ENCODE measurements at regions not wholly inside any gene's neighbourhood (a gene's known extent, or its start where the extent isn't known, plus 50 kb on each side); places are given as distances from the start of the nearest gene placed in this dataset.
A peak's percentile ranks its signal among the peaks of the same experiment; 100 is the strongest.
"Not testable (repeated sequence)": the region's sequence is repeated elsewhere in the genome, so short reads cannot be mapped to it uniquely, and the experiment has no call there.

DNA sequence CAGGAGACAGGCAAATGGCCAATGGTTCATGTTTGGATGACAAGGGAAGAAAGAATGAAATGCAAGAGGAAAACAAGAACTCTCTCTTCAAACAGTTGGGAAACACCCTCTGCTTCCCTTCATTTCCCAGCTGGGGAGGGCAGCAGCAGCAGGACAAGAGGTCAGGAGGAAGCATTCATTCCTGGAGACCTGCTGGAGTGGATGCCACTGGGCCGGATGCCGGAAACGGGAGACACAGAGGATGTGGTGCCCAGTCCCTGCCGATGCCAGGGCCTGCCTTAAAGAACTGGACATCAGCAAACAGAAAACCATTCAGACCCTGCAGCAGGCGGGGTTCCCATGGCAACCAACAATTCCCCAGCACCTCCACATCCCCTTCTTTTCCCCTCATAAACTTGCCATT lies 102.3 kb upstream of the ZNF648 start:
- TF ChIP-seq, protein P1, sequence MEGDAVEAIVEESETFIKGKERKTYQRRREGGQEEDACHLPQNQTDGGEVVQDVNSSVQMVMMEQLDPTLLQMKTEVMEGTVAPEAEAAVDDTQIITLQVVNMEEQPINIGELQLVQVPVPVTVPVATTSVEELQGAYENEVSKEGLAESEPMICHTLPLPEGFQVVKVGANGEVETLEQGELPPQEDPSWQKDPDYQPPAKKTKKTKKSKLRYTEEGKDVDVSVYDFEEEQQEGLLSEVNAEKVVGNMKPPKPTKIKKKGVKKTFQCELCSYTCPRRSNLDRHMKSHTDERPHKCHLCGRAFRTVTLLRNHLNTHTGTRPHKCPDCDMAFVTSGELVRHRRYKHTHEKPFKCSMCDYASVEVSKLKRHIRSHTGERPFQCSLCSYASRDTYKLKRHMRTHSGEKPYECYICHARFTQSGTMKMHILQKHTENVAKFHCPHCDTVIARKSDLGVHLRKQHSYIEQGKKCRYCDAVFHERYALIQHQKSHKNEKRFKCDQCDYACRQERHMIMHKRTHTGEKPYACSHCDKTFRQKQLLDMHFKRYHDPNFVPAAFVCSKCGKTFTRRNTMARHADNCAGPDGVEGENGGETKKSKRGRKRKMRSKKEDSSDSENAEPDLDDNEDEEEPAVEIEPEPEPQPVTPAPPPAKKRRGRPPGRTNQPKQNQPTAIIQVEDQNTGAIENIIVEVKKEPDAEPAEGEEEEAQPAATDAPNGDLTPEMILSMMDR (IDR thresholded peaks at IDR 0.05), result no peak
- Histone ChIP-seq H3K36me3 (no peaks in the 10 kb centered on the region), H3K27ac (no peak overlapping the region), H3K4me3 (no peak overlapping the region), H3K4me1 (ENCODE audit: control insufficient read depth in 1 of 2, low read depth in 2 of 2) (peaks cover 0 to 40% of the 10 kb centered on the region in 2 donors), H3K9me3 (no peaks in the 10 kb centered on the region), H3K27me3 (replicated peaks; ENCODE audit: insufficient read depth) (no peaks in the 10 kb centered on the region)
- ATAC-seq (ENCODE audit: insufficient number of reproducible peaks, low FRiP score, low read depth) (no peak), DNase-seq (ENCODE audit: low spot score) (no peak)

DNA sequence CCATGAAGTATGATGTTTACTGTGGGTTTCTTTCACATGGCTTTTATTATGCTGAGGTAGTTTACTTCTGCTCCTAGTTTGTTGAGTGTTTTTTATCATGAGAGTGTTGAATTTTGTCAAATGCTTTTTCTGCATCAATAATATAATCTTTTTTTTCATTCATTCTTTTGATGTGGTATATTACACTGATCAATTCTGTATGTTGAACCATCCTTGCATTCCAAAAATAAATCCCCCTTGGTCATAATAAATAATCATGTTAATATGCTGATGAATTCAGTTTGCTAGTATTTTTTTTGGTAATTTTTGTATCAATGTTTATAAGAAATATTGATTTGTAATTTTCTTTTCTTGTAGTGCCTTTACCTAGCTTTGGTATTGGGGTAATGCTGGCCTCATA lies 97.9 kb upstream of the ZNF648 start:
- H3K27ac ChIP-seq, result no peak overlapping the region
- H3K4me1 ChIP-seq (ENCODE audit: control insufficient read depth in 1 of 2, low read depth in 2 of 2), result peaks cover 0 to 13% of the 10 kb centered on the region in 2 donors
- ATAC-seq (ENCODE audit: insufficient number of reproducible peaks, low FRiP score, low read depth), result no peak
- no peak for DNase-seq (ENCODE audit: low spot score)
- H3K36me3 ChIP-seq, result no peaks in the 10 kb centered on the region
- H3K27me3 ChIP-seq (replicated peaks; ENCODE audit: insufficient read depth), result no peaks in the 10 kb centered on the region
- H3K9me3 ChIP-seq, result no peaks in the 10 kb centered on the region
- TF ChIP-seq, protein P1 (IDR thresholded peaks at IDR 0.05), result no peak
- H3K4me3 ChIP-seq, result no peak overlapping the region

DNA sequence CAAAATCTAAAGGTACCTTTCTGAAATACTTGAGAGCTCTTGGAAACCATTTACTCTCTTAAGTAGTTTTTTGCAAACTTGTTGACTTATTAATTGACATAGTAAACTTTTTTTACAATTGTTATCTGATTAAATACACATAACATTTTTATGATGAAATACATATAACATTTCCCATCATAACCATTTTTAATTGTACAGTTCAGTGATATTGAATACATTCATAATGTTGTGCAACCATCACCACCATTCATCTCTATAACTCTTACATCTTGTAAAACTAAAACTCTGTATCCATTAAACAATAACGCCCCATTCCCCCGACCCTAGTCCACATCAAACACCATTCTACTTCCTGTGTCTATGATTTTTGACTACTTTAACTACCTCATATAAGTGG lies 95.7 kb upstream of the ZNF648 start:
- DNase-seq (ENCODE audit: low spot score) (no peak), ATAC-seq (ENCODE audit: insufficient number of reproducible peaks, low FRiP score, low read depth) (no peak)
- TF ChIP-seq, protein P1 (IDR thresholded peaks at IDR 0.05), result no peak
- no peaks in the 10 kb centered on the region for H3K27me3 ChIP-seq (replicated peaks; ENCODE audit: insufficient read depth)
- H3K9me3 ChIP-seq, result no peaks in the 10 kb centered on the region
- H3K4me3 ChIP-seq, result no peak overlapping the region
- H3K27ac ChIP-seq, result no peak overlapping the region
- H3K36me3 ChIP-seq, result no peaks in the 10 kb centered on the region
- no peaks in the 10 kb centered on the region for H3K4me1 ChIP-seq (ENCODE audit: control insufficient read depth in 1 of 2, low read depth in 2 of 2)

DNA sequence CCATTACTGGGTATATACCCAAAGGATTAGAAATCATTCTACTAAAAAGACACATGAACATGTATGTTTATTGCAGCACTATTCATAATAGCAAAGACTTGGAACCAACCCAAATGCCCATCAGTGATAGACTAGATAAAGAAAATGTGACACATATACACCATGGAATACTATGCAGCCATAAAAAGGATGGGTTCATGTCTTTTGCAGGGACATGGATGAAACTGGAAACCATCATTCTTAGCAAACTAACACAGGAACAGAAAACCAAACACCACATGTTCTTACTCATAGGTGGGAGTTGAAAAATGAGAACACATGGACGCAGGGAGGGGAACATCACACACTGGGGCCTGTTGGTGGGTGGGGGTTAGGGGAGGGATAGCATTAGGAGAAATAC lies 92.9 kb upstream of the ZNF648 start:
- H3K36me3 ChIP-seq; H3K27ac ChIP-seq; H3K4me3 ChIP-seq; H3K4me1 ChIP-seq (ENCODE audit: control insufficient read depth in 1 of 2, low read depth in 2 of 2); H3K9me3 ChIP-seq; H3K27me3 ChIP-seq (replicated peaks; ENCODE audit: insufficient read depth); ATAC-seq (ENCODE audit: insufficient number of reproducible peaks, low FRiP score, low read depth); DNase-seq (ENCODE audit: low spot score): not testable (repeated sequence)

DNA sequence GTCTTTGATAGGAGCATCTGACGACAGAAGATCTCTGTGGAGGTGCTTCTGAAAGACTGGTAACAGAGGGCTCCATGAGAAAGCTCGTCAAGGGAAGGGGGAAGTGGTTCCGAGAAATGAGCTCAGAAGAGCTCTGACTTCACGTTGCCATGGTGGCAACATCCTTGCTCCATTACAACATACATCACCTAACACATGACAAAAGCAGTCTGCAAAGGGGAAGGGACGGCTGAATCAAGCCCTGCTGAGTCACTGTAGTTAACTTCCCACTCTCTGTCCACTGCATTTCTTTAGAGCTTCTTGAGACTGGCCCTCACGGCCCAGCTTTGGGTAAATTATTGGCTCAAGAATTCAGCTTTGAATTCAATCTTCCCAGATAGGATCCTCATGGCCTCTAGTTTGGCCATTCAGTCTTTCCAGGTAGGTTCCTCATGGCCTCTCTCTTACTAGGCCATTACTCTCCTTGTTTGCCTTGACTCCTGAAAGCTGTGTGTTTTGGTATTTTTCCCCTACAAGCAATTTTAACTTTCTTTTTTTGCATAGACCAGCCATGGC lies 88.0 kb upstream of the ZNF648 start:
- DNase-seq (ENCODE audit: low spot score) (peak; percentile 25), ATAC-seq (ENCODE audit: insufficient number of reproducible peaks, low FRiP score, low read depth) (no peak)
- no peak overlapping the region for H3K4me3 ChIP-seq
- peaks cover 8% of the 10 kb centered on the region in 2 donors for H3K4me1 ChIP-seq (ENCODE audit: control insufficient read depth in 1 of 2, low read depth in 2 of 2)
- H3K27me3 ChIP-seq (replicated peaks; ENCODE audit: insufficient read depth), result no peaks in the 10 kb centered on the region
- H3K9me3 ChIP-seq, result no peaks in the 10 kb centered on the region
- no peaks in the 10 kb centered on the region for H3K36me3 ChIP-seq
- peak overlapping the region in 1 of 2 donors; percentile 9 for H3K27ac ChIP-seq
- TF ChIP-seq, protein P1 (IDR thresholded peaks at IDR 0.05), result no peak

DNA sequence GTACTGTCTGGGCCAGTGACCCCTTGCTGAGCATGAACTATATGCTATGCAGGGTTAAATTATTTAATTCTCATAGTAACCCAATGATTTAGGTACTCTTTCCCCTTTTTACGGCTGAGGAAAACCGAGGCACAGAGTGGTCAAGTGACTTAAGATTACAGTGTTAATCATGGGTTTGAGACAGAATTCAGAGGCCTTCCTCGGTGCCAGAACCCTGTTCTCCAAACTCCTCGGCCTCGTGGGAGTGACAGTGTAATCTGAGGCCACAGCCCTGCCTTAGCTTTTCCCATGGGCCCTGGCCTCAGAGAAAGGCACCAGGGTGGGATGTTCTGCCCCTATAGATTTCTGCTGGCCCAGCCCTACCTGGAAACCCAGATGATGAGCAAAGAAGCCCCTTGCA lies 86.4 kb upstream of the ZNF648 start:
- H3K4me3 ChIP-seq, result no peak overlapping the region
- no peak for DNase-seq (ENCODE audit: low spot score)
- H3K36me3 ChIP-seq, result no peaks in the 10 kb centered on the region
- H3K27ac ChIP-seq, result no peak overlapping the region
- no peaks in the 10 kb centered on the region for H3K27me3 ChIP-seq (replicated peaks; ENCODE audit: insufficient read depth)
- no peak for ATAC-seq (ENCODE audit: insufficient number of reproducible peaks, low FRiP score, low read depth)
- H3K4me1 ChIP-seq (ENCODE audit: control insufficient read depth in 1 of 2, low read depth in 2 of 2), result peaks cover 20 to 24% of the 10 kb centered on the region in 2 donors
- TF ChIP-seq, protein P1 (IDR thresholded peaks at IDR 0.05), result no peak
- no peaks in the 10 kb centered on the region for H3K9me3 ChIP-seq
